SK-N-MC (cell line): ENCODE measurements at regions not wholly inside any gene's neighbourhood (a gene's known extent, or its start where the extent isn't known, plus 50 kb on each side); places are given as distances from the start of the nearest gene placed in this dataset.
A peak's percentile ranks its signal among the peaks of the same experiment; 100 is the strongest.

Experiments used
- EZH2 ChIP-seq: fragments of 200-600 bp; sonication (generic); IDR thresholded peaks from one replicate; pipeline ENCODE4 v1.6.1; 2017; ENCODE audit warnings: antibody characterized with exemption
- FOXP2 ChIP-seq: optimal IDR thresholded peaks from 2 replicates; pipeline ENCODE3; 2011; ENCODE audit warnings: mild to moderate bottlenecking, moderate library complexity; ENCODE audit not compliant: insufficient read depth; ENCODE audit errors: extremely low read length, control extremely low read depth
- POLR2AphosphoS5 ChIP-seq: IDR thresholded peaks from 2 replicates; pipeline ENCODE4 v1.6.1; 2012; ENCODE audit warnings: mild to moderate bottlenecking, low read depth, low read length, borderline replicate concordance

GRCh38 chr3:194003114-194004057, 132.6 kb upstream of the HES1 start:
- TF ChIP-seq EZH2 (no peak), POLR2AphosphoS5 (0 out of 2 replicates have a peak, but pooled peaks have one; percentile 40), FOXP2 (peak; percentile 36)
